HCT116 (cell line): ENCODE measurements at regions not wholly inside any gene's neighbourhood (a gene's known extent, or its start where the extent isn't known, plus 50 kb on each side); places are given as distances from the start of the nearest gene placed in this dataset.

ENCODE experiments used
- ATAC-seq: fragments of 200-7000 bp; cut with Tn5 transposase; 2 replicates; pipeline ENCODE4 v1.9.1; 2020; ENCODE audit warnings: mild to moderate bottlenecking, moderate library complexity
- BruUV-seq: library from RNA; stranded (reverse); fragments of 400-500 nt; replicated peaks from 2 replicates; lab custom pipeline; 2021; lab: Mats Ljungman, UMichigan
- CTCF ChIA-PET: fragments of 300-600 bp; sonication (Branson Sonifier 250); formaldehyde crosslinking; loops from one replicate; lab custom pipeline; 2021; ENCODE audit warnings: antibody characterized with exemption; lab: Charles Lee
- POLR2A ChIA-PET: fragments of 300-600, 350-600 bp; sonication (Branson Sonifier 250); formaldehyde crosslinking; loops from one replicate; lab custom pipeline; 2021; ENCODE audit warnings: antibody characterized with exemption; lab: Charles Lee
- RAD21 ChIA-PET, 2 experiments: fragments of 300-600 bp; sonication (Branson Sonifier 250); formaldehyde crosslinking; loops; one replicate each; lab custom pipeline; 2023; ENCODE audit warnings: low total read pairs in 2 of 2; ENCODE audit not compliant: uncharacterized antibody in 2 of 2, unreplicated experiment in 2 of 2, low non-redundant PET in 1 of 2; lab: Charles Lee
- DNase-seq: peaks from one replicate; pipeline ENCODE4 v3.0.0-alpha.2; 2010; ENCODE audit warnings: low read depth, low spot score
- H2AFZ ChIP-seq: fragments of 200-600 bp; shearing (Covaris generic), sonication (generic); 2 replicates; pipeline ENCODE4 v1.6.1; 2017; ENCODE audit warnings: low read depth, mixed run types, mixed read lengths, antibody characterized with exemption, low read length; ENCODE audit not compliant: poor library complexity, severe bottlenecking
- H3K27ac ChIP-seq: 2 replicates; pipeline ENCODE4 v1.5.1; 2012; ENCODE audit warnings: low read depth, low read length
- H3K27me3 ChIP-seq: fragments of 200-600 bp; sonication (generic); 2 replicates; pipeline ENCODE4 v1.6.1; 2016; ENCODE audit warnings: mixed run types, low read length, mixed read lengths; ENCODE audit not compliant: insufficient read depth
- H3K36me3 ChIP-seq, 2 experiments: fragments of 200-500 bp in 1 of 2; fragments of 200-600 bp in 1 of 2; sonication (Bioruptor generic) in 1 of 2; sonication (generic) in 1 of 2; 2 replicates each; pipeline versions ENCODE4 v1.5.1 to v1.6.1; 2014 to 2016; ENCODE audit warnings: low read length in 2 of 2, inconsistent platforms in 1 of 2, mixed read lengths in 1 of 2, mixed run types in 1 of 2; ENCODE audit not compliant: insufficient read depth in 2 of 2, control insufficient read depth in 1 of 2
- H3K4me1 ChIP-seq, 2 experiments: fragments of 200-600 bp in 1 of 2; sonication (generic) in 1 of 2; 2 replicates each; pipeline versions ENCODE4 v1.5.1 to v1.6.1; 2012 to 2017; ENCODE audit warnings: low read length in 2 of 2, inconsistent platforms in 1 of 2, mild to moderate bottlenecking in 1 of 2, mixed read lengths in 1 of 2, mixed run types in 1 of 2, moderate library complexity in 1 of 2; ENCODE audit not compliant: insufficient read depth in 2 of 2, control insufficient read depth in 1 of 2
- H3K4me2 ChIP-seq: fragments of 200-600 bp; sonication (generic); 2 replicates; pipeline ENCODE4 v1.6.1; 2017; ENCODE audit warnings: mixed run types, low read length, mixed read lengths
- H3K4me3 ChIP-seq, 2 experiments: fragments of 200-600 bp in 1 of 2; sonication (generic) in 1 of 2; replicated peaks in 1 of 2; 2 replicates each; pipeline ENCODE4 v1.5.1; 2011 to 2016; ENCODE audit warnings: low read length in 2 of 2, control low read depth in 1 of 2, low read depth in 1 of 2, mild to moderate bottlenecking in 1 of 2, mixed read lengths in 1 of 2, mixed run types in 1 of 2
- H3K79me2 ChIP-seq: fragments of 200-600 bp; sonication (generic); 2 replicates; pipeline ENCODE4 v1.6.1; 2017; ENCODE audit warnings: mild to moderate bottlenecking, mixed run types, low read length, moderate library complexity, mixed read lengths; ENCODE audit not compliant: insufficient read depth
- H3K9ac ChIP-seq: fragments of 200-600 bp; sonication (generic); 2 replicates; pipeline ENCODE4 v1.6.1; 2016; ENCODE audit warnings: low read length, mixed read lengths
- H3K9me2 ChIP-seq: fragments of 200-600 bp; sonication (generic), shearing (Covaris generic); 2 replicates; pipeline ENCODE4 v1.6.1; 2017; ENCODE audit warnings: mixed run types, mild to moderate bottlenecking, moderate library complexity; ENCODE audit not compliant: insufficient read depth
- H3K9me3 ChIP-seq, 2 experiments: fragments of 200-500 bp in 1 of 2; fragments of 200-600 bp in 1 of 2; sonication (Bioruptor generic) in 1 of 2; sonication (generic) in 1 of 2; 2 replicates each; pipeline ENCODE4 v1.6.1; 2014 to 2017; ENCODE audit warnings: low read length in 2 of 2, mixed read lengths in 2 of 2, inconsistent platforms in 1 of 2, low read depth in 1 of 2, mild to moderate bottlenecking in 1 of 2, mixed run types in 1 of 2, moderate library complexity in 1 of 2; ENCODE audit not compliant: control insufficient read depth in 1 of 2, insufficient read depth in 1 of 2
- H4K20me1 ChIP-seq: fragments of 200-600 bp; sonication (generic), shearing (Covaris generic); 2 replicates; pipeline ENCODE4 v1.6.1; 2017; ENCODE audit warnings: mixed run types, mild to moderate bottlenecking, moderate library complexity; ENCODE audit not compliant: insufficient read depth
- ATF3 ChIP-seq: IDR thresholded peaks from 2 replicates; pipeline ENCODE4 v1.6.1; 2012
- CEBPB ChIP-seq: IDR thresholded peaks from 2 replicates; pipeline ENCODE4 v1.6.1; 2012; ENCODE audit warnings: low read depth
- FOSL1 ChIP-seq: IDR thresholded peaks from 2 replicates; pipeline ENCODE4 v1.6.1; 2012; ENCODE audit warnings: low read depth
- JUND ChIP-seq: IDR thresholded peaks from 2 replicates; pipeline ENCODE4 v1.6.1; 2012
- MAX ChIP-seq: IDR thresholded peaks from 2 replicates; pipeline ENCODE4 v1.6.1; 2012
- RAD21 ChIP-seq: IDR thresholded peaks from 2 replicates; pipeline ENCODE4 v1.6.1; 2012; ENCODE audit warnings: low read depth, mild to moderate bottlenecking
- REST ChIP-seq: IDR thresholded peaks from 2 replicates; pipeline ENCODE4 v1.6.1; 2012; ENCODE audit warnings: low read depth
- SRF ChIP-seq: IDR thresholded peaks from 2 replicates; pipeline ENCODE4 v1.6.1; 2012; ENCODE audit warnings: low read depth
- TCF7L2 ChIP-seq: IDR thresholded peaks from 2 replicates; pipeline ENCODE4 v1.7.0; 2011; ENCODE audit warnings: borderline replicate concordance, inconsistent platforms; ENCODE audit not compliant: insufficient read depth, insufficient read length; ENCODE audit errors: extremely low read depth
- YY1 ChIP-seq: IDR thresholded peaks from 2 replicates; pipeline ENCODE4 v1.6.1; 2011; ENCODE audit warnings: low read length, low read depth, moderate library complexity, mild to moderate bottlenecking; ENCODE audit not compliant: insufficient replicate concordance; ENCODE audit errors: extremely low read depth
- ZBTB33 ChIP-seq: IDR thresholded peaks from 2 replicates; pipeline ENCODE4 v1.6.1; 2011; ENCODE audit warnings: mild to moderate bottlenecking, low read length, moderate library complexity; ENCODE audit not compliant: insufficient replicate concordance; ENCODE audit errors: extremely low read depth
- ZFX ChIP-seq: fragments of 450-650 bp; IDR thresholded peaks from 2 replicates; pipeline ENCODE4 v1.6.1; 2017
- intact Hi-C: fragments of 100-400 bp; cut with micrococcal nuclease; formaldehyde crosslinking; loops from 2 replicates; pipeline ENCODE4 v1.10.0; 2022

- Histone ChIP-seq H3K9ac (no peak overlapping the region), H4K20me1 (0 out of 2 replicates have a peak, but pooled peaks cover 3% of the 10 kb centered on the region), H3K9me2 (no peaks in the 10 kb centered on the region), H3K36me3 (no peaks in the 10 kb centered on the region), H3K4me1 (peaks cover 3 to 9% of the 10 kb centered on the region in 2 experiments; a peak in 3 of 4 replicates), H3K9me3 (no peaks in the 10 kb centered on the region), H2AFZ (no peak overlapping the region), H3K4me2 (peak overlapping the region; percentile 25; the same call in 1 of the 2 replicates), H3K27ac (no peak overlapping the region), H3K27me3 (no peaks in the 10 kb centered on the region), H3K79me2 (peaks cover 41% of the 10 kb centered on the region), H3K4me3 (no peak overlapping the region)
- POLR2A ChIA-PET = no interaction called here
- no TSS peak for BruUV-seq
- ATAC-seq (peak; percentile 62), DNase-seq (no peak)
- CTCF ChIA-PET = no interaction called here
- TF ChIP-seq RAD21 (no peak), ZBTB33 (no peak)
- RAD21 ChIA-PET = no interaction called here
- intact Hi-C loops = no loop called here
Observed at GRCh38 chrX:51834076-51834475, 59.3 kb upstream of the MAGED1 start.

GRCh38 chrX:51836823-51837222, 56.6 kb upstream of the MAGED1 start:
- Histone ChIP-seq H3K9me2 (no peaks in the 10 kb centered on the region), H3K4me2 (no peak overlapping the region), H3K4me1 (peaks cover 3 to 9% of the 10 kb centered on the region in 2 experiments; a peak in 3 of 4 replicates), H3K79me2 (peaks cover 43% of the 10 kb centered on the region; the same call in 1 of the 2 replicates), H3K9me3 (no peaks in the 10 kb centered on the region), H3K4me3 (no peak overlapping the region), H3K27me3 (no peaks in the 10 kb centered on the region), H3K9ac (no peak overlapping the region), H3K36me3 (no peaks in the 10 kb centered on the region), H2AFZ (no peak overlapping the region), H4K20me1 (0 out of 2 replicates have a peak, but pooled peaks cover 3% of the 10 kb centered on the region), H3K27ac (no peak overlapping the region)
- intact Hi-C loops = no loop called here
- RAD21 ChIA-PET = no interaction called here
- ATAC-seq (no peak), DNase-seq (no peak)
- CTCF ChIA-PET = no interaction called here
- POLR2A ChIA-PET = no interaction called here
- BruUV-seq = no TSS peak
- TF ChIP-seq MAX (no peak), FOSL1 (no peak), REST (no peak), SRF (no peak), ZBTB33 (no peak), ZFX (no peak), YY1 (no peak), ATF3 (no peak), JUND (no peak), TCF7L2 (no peak), CEBPB (no peak)
